Neural crest cell (in vitro differentiated cells): ENCODE measurements at regions not wholly inside any gene's neighbourhood (a gene's known extent, or its start where the extent isn't known, plus 50 kb on each side); places are given as distances from the start of the nearest gene placed in this dataset.

Source experiments
- DNase-seq: peaks from one replicate; pipeline ENCODE4 v3.0.0; 2021; ENCODE audit warnings: low read depth, mixed read lengths, low spot score
- H3K27ac Mint-ChIP-seq: one replicate; pipeline ENCODE4 v1.8.0; 2021; ENCODE audit warnings: mild to moderate bottlenecking, mixed read lengths; ENCODE audit not compliant: unreplicated experiment
- H3K27me3 Mint-ChIP-seq: 2 replicates; pipeline ENCODE4 v1.8.0; 2021; ENCODE audit warnings: low read depth, mild to moderate bottlenecking, mixed read lengths
- H3K36me3 Mint-ChIP-seq: 2 replicates; pipeline ENCODE4 v1.8.0; 2021; ENCODE audit warnings: low read depth, mild to moderate bottlenecking, mixed read lengths
- H3K4me1 Mint-ChIP-seq: 2 replicates; pipeline ENCODE4 v1.8.0; 2021; ENCODE audit warnings: mixed read lengths
- H3K4me3 Mint-ChIP-seq: one replicate; pipeline ENCODE4 v1.8.0; 2021; ENCODE audit warnings: mild to moderate bottlenecking, mixed read lengths
- H3K9me3 Mint-ChIP-seq: 2 replicates; pipeline ENCODE4 v1.8.0; 2021; ENCODE audit warnings: mixed read lengths
- TF ChIP-seq, protein P1 (sequence below): fragments of 200-600 bp; sonication (generic); conservative IDR thresholded peaks from 2 replicates; pipeline ENCODE4 v1.5.0; 2021; ENCODE audit warnings: antibody characterized with exemption, mild to moderate bottlenecking

DNA sequence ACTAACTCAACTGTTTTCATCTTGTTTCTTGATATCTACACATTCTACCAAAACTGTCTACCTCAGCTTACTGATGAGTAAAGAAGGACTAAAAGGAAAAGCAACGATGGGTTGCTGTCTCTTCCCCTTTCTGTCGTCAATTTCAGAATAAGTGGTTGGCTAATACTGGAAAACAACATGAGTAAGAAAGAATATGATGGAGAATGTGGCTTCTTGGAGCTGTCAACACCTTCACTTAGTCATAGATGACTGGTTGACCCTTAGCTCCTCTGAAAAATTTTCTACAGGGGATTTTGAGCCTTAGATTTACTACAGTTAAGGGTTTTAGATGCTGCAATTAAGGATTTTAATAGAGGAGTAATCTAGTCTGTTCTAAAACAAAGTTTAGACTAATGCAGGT lies 797.9 kb downstream of the TLE4 start:
- DNase-seq = no peak
- TF ChIP-seq, protein P1, sequence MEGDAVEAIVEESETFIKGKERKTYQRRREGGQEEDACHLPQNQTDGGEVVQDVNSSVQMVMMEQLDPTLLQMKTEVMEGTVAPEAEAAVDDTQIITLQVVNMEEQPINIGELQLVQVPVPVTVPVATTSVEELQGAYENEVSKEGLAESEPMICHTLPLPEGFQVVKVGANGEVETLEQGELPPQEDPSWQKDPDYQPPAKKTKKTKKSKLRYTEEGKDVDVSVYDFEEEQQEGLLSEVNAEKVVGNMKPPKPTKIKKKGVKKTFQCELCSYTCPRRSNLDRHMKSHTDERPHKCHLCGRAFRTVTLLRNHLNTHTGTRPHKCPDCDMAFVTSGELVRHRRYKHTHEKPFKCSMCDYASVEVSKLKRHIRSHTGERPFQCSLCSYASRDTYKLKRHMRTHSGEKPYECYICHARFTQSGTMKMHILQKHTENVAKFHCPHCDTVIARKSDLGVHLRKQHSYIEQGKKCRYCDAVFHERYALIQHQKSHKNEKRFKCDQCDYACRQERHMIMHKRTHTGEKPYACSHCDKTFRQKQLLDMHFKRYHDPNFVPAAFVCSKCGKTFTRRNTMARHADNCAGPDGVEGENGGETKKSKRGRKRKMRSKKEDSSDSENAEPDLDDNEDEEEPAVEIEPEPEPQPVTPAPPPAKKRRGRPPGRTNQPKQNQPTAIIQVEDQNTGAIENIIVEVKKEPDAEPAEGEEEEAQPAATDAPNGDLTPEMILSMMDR = no peak
- peaks cover 14% of the 10 kb centered on the region for H3K9me3 Mint-ChIP-seq
- no peak overlapping the region for H3K27ac Mint-ChIP-seq
- H3K36me3 Mint-ChIP-seq = peaks cover 5% of the 10 kb centered on the region
- no peaks in the 10 kb centered on the region for H3K4me1 Mint-ChIP-seq
- H3K4me3 Mint-ChIP-seq = no peak overlapping the region
- no peaks in the 10 kb centered on the region for H3K27me3 Mint-ChIP-seq

DNA sequence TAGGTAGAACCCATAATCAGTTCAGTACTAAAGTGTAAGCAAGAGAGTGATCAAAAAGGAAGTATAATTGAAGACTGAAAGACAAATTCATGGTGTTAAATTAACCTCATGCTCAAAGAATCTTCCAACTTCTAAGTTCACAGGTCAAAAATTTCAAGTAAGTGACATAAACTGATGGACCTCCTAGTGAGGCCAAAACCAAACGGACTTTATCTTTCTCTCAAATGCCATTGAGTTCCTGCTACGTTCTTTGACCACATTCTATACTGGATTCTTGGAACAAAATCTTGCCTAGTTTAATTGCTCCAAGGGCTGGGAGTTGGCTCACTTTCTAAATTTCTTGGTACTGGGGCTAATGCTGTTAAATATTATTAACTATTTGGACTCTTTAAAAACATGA lies 794.9 kb downstream of the TLE4 start:
- no peak for DNase-seq
- H3K4me1 Mint-ChIP-seq = no peaks in the 10 kb centered on the region
- peaks cover 5% of the 10 kb centered on the region for H3K36me3 Mint-ChIP-seq
- H3K4me3 Mint-ChIP-seq = no peak overlapping the region
- TF ChIP-seq, protein P1 = no peak
- H3K27me3 Mint-ChIP-seq = no peaks in the 10 kb centered on the region
- H3K27ac Mint-ChIP-seq = no peak overlapping the region
- H3K9me3 Mint-ChIP-seq = peaks cover 17% of the 10 kb centered on the region

DNA sequence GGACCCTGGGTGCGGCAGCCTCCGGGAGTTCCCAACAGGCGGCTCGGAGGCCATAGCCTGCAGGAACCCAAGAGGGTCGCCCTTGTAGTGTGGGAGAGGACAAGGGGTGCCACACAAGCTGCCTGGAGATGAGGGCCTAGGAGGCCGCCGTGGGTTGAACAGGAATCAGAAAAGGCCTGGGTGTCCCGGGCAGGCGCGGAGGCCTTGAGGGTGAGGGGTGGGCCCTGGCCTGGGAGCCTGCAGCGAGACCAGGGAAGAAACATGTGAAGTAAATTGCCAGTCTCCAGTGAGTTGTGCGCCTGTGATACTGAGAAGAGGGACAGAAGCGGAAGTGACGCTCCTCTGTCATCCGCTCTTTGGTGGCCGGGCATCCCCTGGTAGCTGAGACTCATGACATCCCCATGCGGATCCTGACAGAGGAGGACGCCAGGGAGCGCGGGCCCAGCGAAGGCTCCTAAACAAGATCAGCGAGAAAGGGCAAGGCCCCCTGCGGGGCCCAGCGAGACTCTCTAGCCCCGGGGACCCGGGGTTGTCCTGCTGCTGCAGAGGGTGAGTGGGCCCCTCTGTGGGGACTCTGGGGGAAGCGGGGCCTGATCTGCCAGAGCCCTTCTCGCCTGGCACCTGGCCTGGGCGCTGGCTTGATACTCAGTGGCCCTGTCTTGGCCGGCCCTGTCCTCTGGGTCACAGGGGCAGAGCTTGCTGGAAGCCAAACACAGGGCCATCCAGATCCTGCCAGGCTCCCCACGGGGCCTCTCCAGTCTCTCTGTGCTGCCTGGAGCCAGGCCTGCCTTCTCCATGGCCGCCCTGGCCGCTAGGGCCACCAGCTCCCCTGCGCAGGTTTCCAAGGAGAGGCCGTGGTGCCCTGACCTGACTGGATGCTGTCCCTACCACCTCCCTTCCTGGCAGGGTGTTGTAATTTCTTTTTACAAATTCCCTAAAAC lies 788.4 kb downstream of the TLE4 start:
- peaks cover 5% of the 10 kb centered on the region for H3K36me3 Mint-ChIP-seq
- H3K27me3 Mint-ChIP-seq = no peaks in the 10 kb centered on the region
- no peak for DNase-seq
- peaks cover 17% of the 10 kb centered on the region for H3K9me3 Mint-ChIP-seq
- H3K27ac Mint-ChIP-seq = no peak overlapping the region
- TF ChIP-seq, protein P1 = no peak
- H3K4me3 Mint-ChIP-seq = no peak overlapping the region
- H3K4me1 Mint-ChIP-seq = no peaks in the 10 kb centered on the region

DNA sequence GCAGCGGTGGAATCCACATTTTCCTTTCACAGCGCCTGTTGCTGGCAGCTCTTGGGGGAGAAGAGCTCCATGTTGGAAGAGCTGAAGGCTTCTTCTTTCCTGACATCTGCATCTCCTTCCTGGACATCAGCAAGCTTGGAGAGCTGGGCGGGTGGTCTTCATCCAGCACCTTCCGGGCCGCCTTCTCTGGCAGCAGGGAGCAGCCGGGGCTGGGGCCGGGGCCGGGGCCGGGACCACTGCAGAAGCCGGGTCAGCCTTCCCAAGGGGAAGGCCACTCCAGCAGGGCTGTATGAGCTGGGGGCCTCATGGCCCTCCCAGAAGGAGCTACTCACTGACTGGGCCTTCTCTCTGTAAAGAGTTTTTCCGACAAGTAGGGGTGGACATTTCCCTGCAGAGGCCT lies 787.5 kb downstream of the TLE4 start:
- TF ChIP-seq, protein P1 = no peak
- H3K36me3 Mint-ChIP-seq = peaks cover 2% of the 10 kb centered on the region
- DNase-seq = no peak
- H3K4me3 Mint-ChIP-seq = no peak overlapping the region
- H3K27me3 Mint-ChIP-seq = no peaks in the 10 kb centered on the region
- no peaks in the 10 kb centered on the region for H3K4me1 Mint-ChIP-seq
- H3K9me3 Mint-ChIP-seq = peaks cover 13% of the 10 kb centered on the region
- H3K27ac Mint-ChIP-seq = no peak overlapping the region

DNA sequence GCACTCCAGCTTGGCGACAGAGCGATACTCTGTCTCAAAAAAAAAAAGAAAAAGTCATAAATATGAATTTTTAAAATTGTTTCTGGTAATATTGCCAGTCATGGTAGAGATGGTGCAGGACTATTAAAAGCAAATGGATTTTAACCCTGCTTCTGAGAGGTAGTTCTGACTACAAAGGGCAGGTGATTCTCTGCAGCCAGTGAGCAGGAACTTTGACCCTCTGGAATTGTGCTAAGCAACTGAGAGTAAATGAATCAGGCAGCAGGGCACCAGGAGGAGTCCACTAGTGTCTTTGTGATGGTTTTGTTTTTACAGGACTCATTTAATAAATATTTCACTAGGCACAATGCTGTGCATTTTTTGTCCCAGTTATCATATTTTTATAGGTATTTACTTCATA lies 781.2 kb downstream of the TLE4 start:
- peaks cover 10% of the 10 kb centered on the region for H3K4me1 Mint-ChIP-seq
- no peak for DNase-seq
- TF ChIP-seq, protein P1 = no peak
- no peak overlapping the region for H3K27ac Mint-ChIP-seq
- H3K4me3 Mint-ChIP-seq = no peak overlapping the region
- no peaks in the 10 kb centered on the region for H3K36me3 Mint-ChIP-seq
- H3K27me3 Mint-ChIP-seq = no peaks in the 10 kb centered on the region
- H3K9me3 Mint-ChIP-seq = peaks cover 9% of the 10 kb centered on the region
